PC-3 (cell line): ENCODE measurements at regions not wholly inside any gene's neighbourhood (a gene's known extent, or its start where the extent isn't known, plus 50 kb on each side); places are given as distances from the start of the nearest gene placed in this dataset.

Experiments used
- ATAC-seq: fragments of 200-7000 bp; cut with Tn5 transposase; 2 replicates; pipeline ENCODE4 v1.9.1; 2020; ENCODE audit warnings: mild to moderate bottlenecking, moderate library complexity
- BruUV-seq: library from RNA; stranded (reverse); fragments of 400-500 nt; replicated peaks from 2 replicates; lab custom pipeline; 2021; lab: Mats Ljungman, UMichigan
- CTCF ChIA-PET: fragments of 300-600 bp; sonication (Branson Sonifier 250); formaldehyde crosslinking; loops from one replicate; lab custom pipeline; 2022; ENCODE audit warnings: antibody characterized with exemption; lab: Charles Lee
- POLR2A ChIA-PET: fragments of 300-600 bp; sonication (Branson Sonifier 250); formaldehyde crosslinking; loops from one replicate; lab custom pipeline; 2022; ENCODE audit warnings: antibody characterized with exemption; ENCODE audit not compliant: unreplicated experiment; lab: Charles Lee
- DNase-seq: peaks from one replicate; pipeline ENCODE4 v3.0.0-alpha.2; 2015
- H2AFZ ChIP-seq: fragments of 300-600 bp; sonication (generic); 2 replicates; pipeline ENCODE4 v1.6.0; 2016; ENCODE audit warnings: antibody characterized with exemption, low read length
- H3F3A ChIP-seq: fragments of 300-600 bp; sonication (generic); one replicate; pipeline ENCODE4 v1.6.0; 2017; ENCODE audit warnings: antibody characterized with exemption, low read length, control low read depth, mild to moderate bottlenecking; ENCODE audit not compliant: unreplicated experiment
- H3K27ac ChIP-seq: fragments of 300-600 bp; sonication (generic); 2 replicates; pipeline ENCODE4 v1.5.1; 2016; ENCODE audit warnings: mild to moderate bottlenecking, low read length
- H3K27me3 ChIP-seq: fragments of 300-600 bp; sonication (generic); 2 replicates; pipeline ENCODE4 v1.6.1; 2016; ENCODE audit warnings: low read length, mixed read lengths
- H3K36me3 ChIP-seq: fragments of 300-600 bp; sonication (generic); 2 replicates; pipeline ENCODE4 v1.6.1; 2016; ENCODE audit warnings: low read depth, mixed run types, low read length, mixed read lengths
- H3K4me1 ChIP-seq: fragments of 300-600 bp; sonication (generic); 2 replicates; pipeline ENCODE4 v1.5.1; 2016; ENCODE audit warnings: low read length; ENCODE audit not compliant: insufficient read depth
- H3K4me2 ChIP-seq: fragments of 300-600 bp; sonication (generic); 2 replicates; pipeline ENCODE4 v1.6.0; 2016; ENCODE audit warnings: low read length
- H3K4me3 ChIP-seq: fragments of 300-600 bp; sonication (generic); 2 replicates; pipeline ENCODE4 v1.5.1; 2016; ENCODE audit warnings: mild to moderate bottlenecking, low read length, mixed read lengths
- H3K79me2 ChIP-seq: fragments of 300-600 bp; sonication (generic); 2 replicates; pipeline ENCODE4 v1.6.1; 2017; ENCODE audit warnings: low read length, mixed read lengths
- H3K9ac ChIP-seq: fragments of 300-600 bp; sonication (generic); 2 replicates; pipeline ENCODE4 v1.6.0; 2016; ENCODE audit warnings: mild to moderate bottlenecking, low read length
- H3K9me2 ChIP-seq: fragments of 300-600 bp; sonication (generic); replicated peaks from 2 replicates; pipeline ENCODE4 v1.6.1; 2016; ENCODE audit warnings: mixed run types, low read length, mixed read lengths
- H3K9me3 ChIP-seq: fragments of 300-600 bp; sonication (generic); 2 replicates; pipeline ENCODE4 v1.6.1; 2016; ENCODE audit warnings: low read length, mixed read lengths
- H4K20me1 ChIP-seq: fragments of 300-600 bp; sonication (generic); 2 replicates; pipeline ENCODE4 v1.6.1; 2016; ENCODE audit warnings: low read length, mixed read lengths
- EZH2 ChIP-seq: fragments of 300-600 bp; sonication (generic); IDR thresholded peaks from one replicate; pipeline ENCODE4 v1.6.1; 2017; ENCODE audit warnings: antibody characterized with exemption, mild to moderate bottlenecking, low read length; ENCODE audit not compliant: unreplicated experiment
- EZH2phosphoT487 ChIP-seq: fragments of 300-600 bp; sonication (generic); IDR thresholded peaks from 2 replicates; pipeline ENCODE4 v1.6.1; 2018; ENCODE audit warnings: mild to moderate bottlenecking, antibody characterized with exemption, low read length, borderline replicate concordance
- intact Hi-C: fragments of 100-400 bp; cut with micrococcal nuclease; formaldehyde crosslinking; loops from 2 replicates; pipeline ENCODE4 v1.9.0; 2023
- TF ChIP-seq, protein P1 (sequence below): fragments of 300-600 bp; sonication (generic); conservative IDR thresholded peaks from 2 replicates; pipeline ENCODE4 v1.5.1; 2017; ENCODE audit warnings: antibody characterized with exemption, low read depth, mild to moderate bottlenecking, low read length

DNA sequence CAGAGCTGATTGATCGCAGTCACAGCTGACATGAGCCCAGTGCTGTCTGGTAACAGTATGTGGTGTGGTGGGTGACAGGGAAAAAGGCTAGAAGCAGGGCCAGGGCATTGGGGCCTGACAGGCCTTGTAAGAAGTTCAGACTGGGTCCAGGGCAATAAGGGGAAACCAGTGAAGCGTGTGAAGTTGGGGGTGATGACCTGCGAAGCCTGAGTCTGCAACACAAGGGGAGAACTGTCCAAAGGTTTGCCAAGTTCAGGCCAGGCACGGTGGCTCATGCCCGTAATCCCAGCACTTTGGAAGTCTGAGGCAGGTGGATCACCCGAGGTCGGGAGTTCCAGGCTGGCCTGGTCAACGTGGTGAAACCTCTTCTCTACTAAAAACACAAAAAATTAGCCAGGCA, 983.9 kb upstream of the ZNF722 start:
- ATAC-seq, result no peak
- intact Hi-C loops, result no loop called here
- no peaks in the 10 kb centered on the region for H3K9me3 ChIP-seq
- no peaks in the 10 kb centered on the region for H3K27me3 ChIP-seq
- no peak overlapping the region for H3K4me3 ChIP-seq
- H3K4me2 ChIP-seq, result no peak overlapping the region
- no peaks in the 10 kb centered on the region for H4K20me1 ChIP-seq
- H3K36me3 ChIP-seq, result no peaks in the 10 kb centered on the region
- TF ChIP-seq EZH2phosphoT487 (no peak), EZH2 (no peak)
- TF ChIP-seq, protein P1, sequence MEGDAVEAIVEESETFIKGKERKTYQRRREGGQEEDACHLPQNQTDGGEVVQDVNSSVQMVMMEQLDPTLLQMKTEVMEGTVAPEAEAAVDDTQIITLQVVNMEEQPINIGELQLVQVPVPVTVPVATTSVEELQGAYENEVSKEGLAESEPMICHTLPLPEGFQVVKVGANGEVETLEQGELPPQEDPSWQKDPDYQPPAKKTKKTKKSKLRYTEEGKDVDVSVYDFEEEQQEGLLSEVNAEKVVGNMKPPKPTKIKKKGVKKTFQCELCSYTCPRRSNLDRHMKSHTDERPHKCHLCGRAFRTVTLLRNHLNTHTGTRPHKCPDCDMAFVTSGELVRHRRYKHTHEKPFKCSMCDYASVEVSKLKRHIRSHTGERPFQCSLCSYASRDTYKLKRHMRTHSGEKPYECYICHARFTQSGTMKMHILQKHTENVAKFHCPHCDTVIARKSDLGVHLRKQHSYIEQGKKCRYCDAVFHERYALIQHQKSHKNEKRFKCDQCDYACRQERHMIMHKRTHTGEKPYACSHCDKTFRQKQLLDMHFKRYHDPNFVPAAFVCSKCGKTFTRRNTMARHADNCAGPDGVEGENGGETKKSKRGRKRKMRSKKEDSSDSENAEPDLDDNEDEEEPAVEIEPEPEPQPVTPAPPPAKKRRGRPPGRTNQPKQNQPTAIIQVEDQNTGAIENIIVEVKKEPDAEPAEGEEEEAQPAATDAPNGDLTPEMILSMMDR, result no peak
- ChIA-PET POLR2A (no interaction called here), CTCF (no interaction called here)
- no peaks in the 10 kb centered on the region for H3K79me2 ChIP-seq
- no peaks in the 10 kb centered on the region for H3K4me1 ChIP-seq
- no peak overlapping the region for H3K27ac ChIP-seq
- H3K9me2 ChIP-seq, result no peaks in the 10 kb centered on the region
- no peak overlapping the region for H3K9ac ChIP-seq
- no peak overlapping the region for H2AFZ ChIP-seq
- no peaks in the 10 kb centered on the region for H3F3A ChIP-seq
- BruUV-seq, result no TSS peak
- no peak for DNase-seq

DNA sequence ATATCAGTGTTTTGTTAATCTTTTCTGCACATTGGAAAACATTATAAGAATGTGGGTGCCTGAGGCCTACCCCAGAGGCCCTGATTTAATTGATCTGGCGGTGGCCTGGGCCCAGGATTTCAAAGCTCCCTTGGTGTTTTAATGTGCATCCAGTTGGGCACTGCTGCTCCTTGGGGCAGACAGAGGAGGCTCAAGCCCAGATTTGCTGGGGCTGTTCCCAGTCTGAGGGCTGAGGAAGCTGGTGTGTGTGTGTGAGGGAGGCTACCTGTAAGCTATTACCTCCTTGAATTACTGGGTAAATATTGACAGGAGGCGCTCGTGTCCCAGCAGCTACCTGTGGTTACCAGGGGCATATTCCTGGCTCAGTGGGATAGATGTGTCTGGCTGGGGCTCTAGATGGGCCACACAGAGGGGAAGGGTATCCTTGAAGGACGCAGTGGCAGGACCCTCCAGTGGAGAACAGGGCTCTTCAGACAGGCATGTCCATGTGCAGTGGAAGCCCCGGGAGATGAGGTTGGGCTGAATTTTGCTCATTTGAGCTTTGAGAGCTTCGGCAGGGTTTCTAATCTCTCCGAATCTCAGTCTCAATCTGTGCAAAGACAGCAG, 975.4 kb upstream of the ZNF722 start:
- TF ChIP-seq, protein P1, result no peak
- no peak for TF ChIP-seq EZH2phosphoT487
- TF ChIP-seq EZH2, result no peak

DNA sequence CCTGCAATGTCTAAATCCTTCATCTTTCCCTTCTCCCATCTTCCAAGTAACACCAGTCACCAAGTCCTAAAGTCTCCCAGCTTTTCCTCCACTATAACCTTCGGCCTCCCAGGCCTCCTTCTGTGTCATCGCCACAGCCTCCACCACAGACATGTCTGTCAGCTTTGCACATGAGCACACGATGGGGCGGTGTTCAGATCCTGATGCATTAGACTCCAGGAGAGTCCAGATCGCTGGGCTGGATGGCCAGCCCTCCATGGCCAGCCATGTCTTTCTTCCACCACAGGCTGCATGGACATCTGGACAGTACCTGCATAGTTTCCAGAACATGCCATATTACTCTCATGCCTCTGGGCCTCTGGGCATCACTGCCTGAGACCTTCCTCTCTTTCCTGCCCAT, 974.2 kb upstream of the ZNF722 start:
- BruUV-seq, result no TSS peak
- POLR2A ChIA-PET, result no interaction called here

More for the DNA sequence above, 975.4 kb upstream of the ZNF722 start:
- H3K36me3 ChIP-seq, result no peaks in the 10 kb centered on the region
- H4K20me1 ChIP-seq, result no peaks in the 10 kb centered on the region
- intact Hi-C loops, result no loop called here
- POLR2A ChIA-PET, result no interaction called here
- ATAC-seq, result no peak
- no peak overlapping the region for H3K27ac ChIP-seq
- H3K9me3 ChIP-seq, result no peaks in the 10 kb centered on the region
- DNase-seq, result no peak
- H3K4me2 ChIP-seq, result no peak overlapping the region
- H3K4me1 ChIP-seq, result no peaks in the 10 kb centered on the region
- no TSS peak for BruUV-seq
- no peaks in the 10 kb centered on the region for H3K27me3 ChIP-seq
- H3K79me2 ChIP-seq, result no peaks in the 10 kb centered on the region
- H3K9ac ChIP-seq, result no peak overlapping the region
- H3K9me2 ChIP-seq, result no peaks in the 10 kb centered on the region
- no peak overlapping the region for H3K4me3 ChIP-seq
- CTCF ChIA-PET, result no interaction called here
- H2AFZ ChIP-seq, result no peak overlapping the region
- H3F3A ChIP-seq, result no peaks in the 10 kb centered on the region

More for the DNA sequence above, 974.2 kb upstream of the ZNF722 start:
- Histone ChIP-seq H3K4me3 (no peak overlapping the region), H3K36me3 (no peaks in the 10 kb centered on the region), H4K20me1 (no peaks in the 10 kb centered on the region), H3K4me1 (no peaks in the 10 kb centered on the region), H2AFZ (no peak overlapping the region), H3K9ac (no peak overlapping the region), H3K79me2 (no peaks in the 10 kb centered on the region), H3K27me3 (no peaks in the 10 kb centered on the region), H3K9me3 (no peaks in the 10 kb centered on the region), H3F3A (no peaks in the 10 kb centered on the region), H3K9me2 (no peaks in the 10 kb centered on the region), H3K4me2 (no peak overlapping the region), H3K27ac (no peak overlapping the region)
- ATAC-seq, result no peak
- intact Hi-C loops, result no loop called here
- CTCF ChIA-PET, result no interaction called here
- TF ChIP-seq EZH2phosphoT487, result no peak
- no peak for TF ChIP-seq EZH2
- TF ChIP-seq, protein P1, result no peak
- no peak for DNase-seq
